Endothelial cell of umbilical vein (primary cell): ENCODE measurements at regions not wholly inside any gene's neighbourhood (a gene's known extent, or its start where the extent isn't known, plus 50 kb on each side); places are given as distances from the start of the nearest gene placed in this dataset.
"Not testable (repeated sequence)": the region's sequence is repeated elsewhere in the genome, so short reads cannot be mapped to it uniquely, and the experiment has no call there.

Source experiments
- BruUV-seq: library from RNA; stranded (reverse); fragments of 400-500 nt; replicated peaks from 2 replicates; lab custom pipeline; 2021; lab: Mats Ljungman, UMichigan
- CTCF ChIA-PET: fragments of 300-600, 350-600 bp; sonication (Branson Sonifier 250); formaldehyde crosslinking; loops from one replicate; lab custom pipeline; 2021; ENCODE audit warnings: antibody characterized with exemption, inconsistent platforms; lab: Charles Lee
- POLR2A ChIA-PET: fragments of 300-600, 350-600 bp; sonication (Branson Sonifier 250); formaldehyde crosslinking; loops from one replicate; lab custom pipeline; 2021; ENCODE audit warnings: antibody characterized with exemption, inconsistent platforms; lab: Charles Lee
- DNase-seq: peaks from one replicate; pipeline ENCODE4 v3.0.0-alpha.2; 2011; ENCODE audit warnings: low read depth, low spot score
- FAIRE-seq: peaks from 2 replicates; lab custom pipeline; 2011; peaks lifted over from hg19 to GRCh38; lab: Jason Lieb, UNC
- H2AFZ ChIP-seq: 2 replicates; pipeline ENCODE4 v1.6.0; 2012; ENCODE audit warnings: low read depth, low read length, control low read depth, inconsistent platforms
- H3K27ac ChIP-seq: 2 replicates; pipeline ENCODE4 v1.5.1; 2011; ENCODE audit warnings: low read depth, mild to moderate bottlenecking, control low read depth, low read length, moderate library complexity; ENCODE audit not compliant: insufficient read depth
- H3K27me3 ChIP-seq, 2 experiments: 2 replicates each; pipeline versions ENCODE4 v1.6.0 to v1.6.1; 2011; ENCODE audit warnings: low read length in 2 of 2, mixed read lengths in 1 of 2; ENCODE audit not compliant: control insufficient read depth in 2 of 2, insufficient read depth in 2 of 2
- H3K36me3 ChIP-seq, 2 experiments: 2 replicates in 1 of 2; 3 replicates in 1 of 2; pipeline ENCODE4 v1.5.1; 2011; ENCODE audit warnings: low read length in 2 of 2, mild to moderate bottlenecking in 1 of 2, moderate library complexity in 1 of 2; ENCODE audit not compliant: control insufficient read depth in 2 of 2, insufficient read depth in 2 of 2; ENCODE audit errors: extremely low read depth in 1 of 2
- H3K4me1 ChIP-seq: 3 replicates; pipeline ENCODE4 v1.5.1; 2011; ENCODE audit warnings: mild to moderate bottlenecking, low read length; ENCODE audit not compliant: control insufficient read depth, insufficient read depth; ENCODE audit errors: extremely low read depth
- H3K4me2 ChIP-seq: 2 replicates; pipeline ENCODE4 v1.6.1; 2011; ENCODE audit warnings: low read length, control low read depth, mixed read lengths; ENCODE audit not compliant: insufficient read depth
- H3K4me3 ChIP-seq, 3 experiments: fragments of 200-600 bp in 1 of 3; sonication (generic), shearing (Covaris generic) in 1 of 3; replicated peaks in 1 of 3; 2 replicates each; pipeline ENCODE4 v1.5.1; 2011 to 2016; ENCODE audit warnings: control low read depth in 3 of 3, low read length in 3 of 3, mild to moderate bottlenecking in 2 of 3, inconsistent platforms in 1 of 3, low read depth in 1 of 3, moderate library complexity in 1 of 3; ENCODE audit not compliant: insufficient read depth in 1 of 3
- H3K79me2 ChIP-seq: 2 replicates; pipeline ENCODE4 v1.6.0; 2012; ENCODE audit warnings: low read length, inconsistent platforms; ENCODE audit not compliant: control insufficient read depth, insufficient read depth
- H3K9ac ChIP-seq: replicated peaks from 2 replicates; pipeline ENCODE3; 2011; ENCODE audit warnings: low read length, control low read depth; ENCODE audit not compliant: insufficient read depth; ENCODE audit errors: extremely low read depth
- H3K9me1 ChIP-seq: replicated peaks from 3 replicates; pipeline ENCODE4 v1.6.0; 2011; ENCODE audit warnings: mild to moderate bottlenecking, low read length; ENCODE audit not compliant: control insufficient read depth, insufficient read depth; ENCODE audit errors: extremely low read depth
- H3K9me3 ChIP-seq: replicated peaks from 2 replicates; pipeline ENCODE4 v1.5.1; 2012; ENCODE audit warnings: low read length, inconsistent platforms; ENCODE audit not compliant: control insufficient read depth, insufficient read depth
- H4K20me1 ChIP-seq: replicated peaks from 2 replicates; pipeline ENCODE3; 2011; ENCODE audit warnings: mild to moderate bottlenecking, low read length; ENCODE audit not compliant: control insufficient read depth, insufficient read depth; ENCODE audit errors: extremely low read depth
- CTCF ChIP-seq, 2 donors: IDR thresholded peaks; 1 replicate in 1 of 2; 2 replicates in 1 of 2; pipeline ENCODE4 v1.5.1; 2011; ENCODE audit warnings: low read length in 2 of 2, mild to moderate bottlenecking in 2 of 2, moderate library complexity in 2 of 2, control low read depth in 1 of 2, inconsistent platforms in 1 of 2, low read depth in 1 of 2; ENCODE audit not compliant: insufficient read depth in 1 of 2; ENCODE audit errors: extremely low read depth in 1 of 2
- EZH2 ChIP-seq: IDR thresholded peaks from 2 replicates; pipeline ENCODE4 v1.6.1; 2012; ENCODE audit warnings: borderline replicate concordance, low read depth, mild to moderate bottlenecking, moderate library complexity, low read length, inconsistent platforms; ENCODE audit not compliant: severe bottlenecking
- FOS ChIP-seq: IDR thresholded peaks from 2 replicates; pipeline ENCODE4 v1.6.1; 2011; ENCODE audit warnings: mild to moderate bottlenecking, low read length, moderate library complexity, borderline replicate concordance; ENCODE audit not compliant: insufficient read depth
- GATA2 ChIP-seq: IDR thresholded peaks from 2 replicates; pipeline ENCODE4 v1.7.0; 2011; ENCODE audit warnings: low read depth, mild to moderate bottlenecking, moderate library complexity, mixed read lengths, low read length; ENCODE audit not compliant: insufficient read length, insufficient read depth
- MAX ChIP-seq: IDR thresholded peaks from 2 replicates; pipeline ENCODE4 v1.6.1; 2011; ENCODE audit not compliant: insufficient read depth, insufficient read length
- MYC ChIP-seq: IDR thresholded peaks from one replicate; pipeline ENCODE4 v1.6.1; 2011; ENCODE audit warnings: mild to moderate bottlenecking, low read depth, low read length
- POLR2A ChIP-seq: IDR thresholded peaks from 2 replicates; pipeline ENCODE4 v1.6.1; 2012; ENCODE audit warnings: low read depth, mild to moderate bottlenecking, control low read depth, low read length
- POLR2AphosphoS5 ChIP-seq: IDR thresholded peaks from 2 replicates; pipeline ENCODE4 v1.6.1; 2012; ENCODE audit warnings: low read depth, mild to moderate bottlenecking, control low read depth, low read length, moderate library complexity; ENCODE audit not compliant: insufficient read depth
- dilution Hi-C: fragments of 300-500 bp; cut with MboI; formaldehyde crosslinking; loops from one replicate; pipeline ENCODE4 v1.15.0; 2019; ENCODE audit warnings: low sequenced_read_pairs; ENCODE audit not compliant: extremely low pct_ligation_motif_present
- intact Hi-C: fragments of 100-400 bp; cut with micrococcal nuclease; formaldehyde crosslinking; loops from one replicate; pipeline ENCODE4 v1.10.0; 2022

GRCh38 chr3:144746631-144747030 lies 775.0 kb downstream of the DIPK2A start:
- Histone ChIP-seq H2AFZ (no peak overlapping the region), H3K9me1 (no peaks in the 10 kb centered on the region), H3K4me3 (no peak overlapping the region), H3K9me3 (no peaks in the 10 kb centered on the region), H4K20me1 (no peaks in the 10 kb centered on the region), H3K9ac (no peak overlapping the region), H3K36me3 (no peaks in the 10 kb centered on the region), H3K79me2 (no peaks in the 10 kb centered on the region), H3K27me3 (no peaks in the 10 kb centered on the region), H3K4me1 (no peaks in the 10 kb centered on the region), H3K4me2 (no peak overlapping the region), H3K27ac (no peak overlapping the region)
- BruUV-seq = no TSS peak
- intact Hi-C loops = no loop called here
- FAIRE-seq = no peak
- ChIA-PET CTCF (no interaction called here), POLR2A (no interaction called here)
- TF ChIP-seq CTCF (IDR thresholded peaks at IDR 0.05; ENCODE audit: extremely low read depth in 1 of 2, insufficient read depth in 1 of 2, low read depth in 1 of 2, low read length in 2 of 2) = no peak
- TF ChIP-seq FOS = no peak
- TF ChIP-seq EZH2 = no peak
- no peak for TF ChIP-seq POLR2A
- no peak for TF ChIP-seq MAX
- no peak for TF ChIP-seq POLR2AphosphoS5
- TF ChIP-seq GATA2 = no peak
- TF ChIP-seq MYC = no peak
- no peak for DNase-seq
- dilution Hi-C loops = no loop called here

GRCh38 chr3:144749536-144750253 lies 778.1 kb downstream of the DIPK2A start:
- H3K36me3 ChIP-seq, H3K27ac ChIP-seq, POLR2A ChIA-PET, FAIRE-seq, intact Hi-C loops, H3K9me3 ChIP-seq, H3K27me3 ChIP-seq, H4K20me1 ChIP-seq, H3K4me3 ChIP-seq, H3K4me1 ChIP-seq, BruUV-seq, CTCF ChIA-PET, H3K79me2 ChIP-seq, DNase-seq, H3K9me1 ChIP-seq, H3K9ac ChIP-seq, H3K4me2 ChIP-seq, dilution Hi-C loops, H2AFZ ChIP-seq: not testable (repeated sequence)
